ENCODE measurements at regions not wholly inside any gene's neighbourhood (a gene's known extent, or its start where the extent isn't known, plus 50 kb on each side); places are given as distances from the start of the nearest gene placed in this dataset.
"Not testable (repeated sequence)": the region's sequence is repeated elsewhere in the genome, so short reads cannot be mapped to it uniquely, and the experiment has no call there.

DNA sequence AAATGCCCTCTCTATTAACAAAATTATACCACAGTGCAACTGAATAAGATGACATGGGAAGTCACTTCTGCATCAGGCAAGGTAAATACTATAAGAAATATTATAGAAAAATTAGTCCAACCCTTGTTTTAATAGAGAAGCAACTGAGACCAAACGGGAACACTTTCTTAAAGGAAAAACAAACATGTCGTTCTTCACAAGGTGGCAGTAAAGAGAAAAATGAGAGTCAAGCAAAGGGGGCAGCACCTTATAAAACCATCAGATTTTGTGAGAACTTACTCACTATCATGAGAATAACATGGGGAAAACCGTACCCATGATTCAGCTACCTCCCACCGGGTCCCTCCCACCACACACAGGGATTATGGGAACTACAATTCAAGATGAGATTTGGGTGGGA, 481.7 kb upstream of the CRIM1 start:
- peaks cover 4% of the 10 kb centered on the region for H3K27me3 Mint-ChIP-seq (ENCODE audit: low read depth)
- H3K4me1 Mint-ChIP-seq (ENCODE audit: low read depth): no peaks in the 10 kb centered on the region
- H3K9me3 Mint-ChIP-seq: no peaks in the 10 kb centered on the region
- no peak overlapping the region for H3K27ac Mint-ChIP-seq
- no peak overlapping the region for H3K4me3 Mint-ChIP-seq
- CTCF ChIA-PET: no interaction called here
- H3K36me3 Mint-ChIP-seq (ENCODE audit: low read depth): no peaks in the 10 kb centered on the region
- DNase-seq: no peak
- intact Hi-C loops (cut with micrococcal nuclease): loop anchor here (5.0 kb wide), 1 partner anchor 458 kb away; no protein-coding TSS in a partner anchor

DNA sequence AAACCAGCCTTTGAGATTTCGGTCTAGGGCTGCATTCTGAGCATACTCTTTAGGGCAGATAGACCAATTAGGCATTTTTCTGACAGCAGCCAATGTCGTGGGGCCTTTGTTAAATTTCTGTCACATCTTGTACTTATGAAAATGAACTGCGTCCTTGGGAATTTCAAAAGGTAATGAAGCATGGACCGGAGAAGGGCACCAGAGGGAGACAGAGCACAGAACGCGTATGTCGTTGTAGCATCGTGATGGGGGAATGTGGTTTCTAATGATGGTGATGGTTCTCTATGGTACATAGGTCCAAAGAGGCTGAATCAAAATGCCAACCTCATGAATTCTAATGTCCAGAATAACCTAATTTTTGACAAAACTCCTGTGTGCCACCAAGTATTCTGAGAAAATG, 483.9 kb upstream of the CRIM1 start:
- H3K36me3 Mint-ChIP-seq (ENCODE audit: low read depth): no peaks in the 10 kb centered on the region
- H3K27me3 Mint-ChIP-seq (ENCODE audit: low read depth): peaks cover 7% of the 10 kb centered on the region
- H3K4me1 Mint-ChIP-seq (ENCODE audit: low read depth): no peaks in the 10 kb centered on the region
- DNase-seq: no peak
- CTCF ChIA-PET: interaction anchor here (0.7 to 1.5 kb wide), 2 partner anchors 352 to 481 kb away, joined by 3 read pairs; no protein-coding TSS in a partner anchor
- H3K9me3 Mint-ChIP-seq: no peaks in the 10 kb centered on the region
- H3K27ac Mint-ChIP-seq: no peak overlapping the region
- intact Hi-C loops (cut with micrococcal nuclease): loop anchor here (5.0 kb wide), 1 partner anchor 461 kb away; no protein-coding TSS in a partner anchor
- no peak overlapping the region for H3K4me3 Mint-ChIP-seq

- H3K27me3 Mint-ChIP-seq (ENCODE audit: low read depth): peaks cover 7% of the 10 kb centered on the region
- no peaks in the 10 kb centered on the region for H3K9me3 Mint-ChIP-seq
- intact Hi-C loops (cut with micrococcal nuclease): loop anchor here (5.0 kb wide), 1 partner anchor 462 kb away; no protein-coding TSS in a partner anchor
- CTCF ChIA-PET: no interaction called here
- DNase-seq: no peak
- H3K27ac Mint-ChIP-seq: no peak overlapping the region
- H3K4me1 Mint-ChIP-seq (ENCODE audit: low read depth): no peaks in the 10 kb centered on the region
- H3K36me3 Mint-ChIP-seq (ENCODE audit: low read depth): no peaks in the 10 kb centered on the region
- H3K4me3 Mint-ChIP-seq: no peak overlapping the region
Measured at GRCh38 chr2:35870713-35871112, 484.9 kb upstream of the CRIM1 start.

DNA sequence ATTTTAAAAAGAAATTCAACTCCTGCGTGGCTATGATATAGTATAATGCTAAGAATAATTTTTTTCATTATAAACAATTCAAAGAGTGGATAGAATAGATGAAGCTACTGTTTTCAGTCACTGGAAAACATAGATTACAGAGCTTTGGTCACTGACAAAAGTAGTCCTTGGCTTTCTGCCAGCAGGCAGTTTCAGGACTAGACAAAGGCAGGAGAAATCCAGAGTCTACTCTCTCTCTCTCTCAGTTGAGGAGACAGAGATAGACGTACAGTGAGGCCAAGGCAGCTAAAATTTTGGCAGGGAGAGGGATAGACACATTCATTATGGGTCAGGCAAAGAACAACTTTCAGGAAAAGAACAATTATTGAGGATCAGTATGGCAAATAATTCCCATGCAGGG, 491.4 kb upstream of the CRIM1 start:
- Mint-ChIP-seq H3K4me1 (ENCODE audit: low read depth) (no peaks in the 10 kb centered on the region), H3K36me3 (ENCODE audit: low read depth) (no peaks in the 10 kb centered on the region), H3K27me3 (ENCODE audit: low read depth) (peaks cover 20% of the 10 kb centered on the region), H3K4me3 (no peak overlapping the region), H3K9me3 (no peaks in the 10 kb centered on the region), H3K27ac (no peak overlapping the region)
- DNase-seq: no peak
- CTCF ChIA-PET: no interaction called here
- intact Hi-C loops (cut with micrococcal nuclease): no loop called here

DNA sequence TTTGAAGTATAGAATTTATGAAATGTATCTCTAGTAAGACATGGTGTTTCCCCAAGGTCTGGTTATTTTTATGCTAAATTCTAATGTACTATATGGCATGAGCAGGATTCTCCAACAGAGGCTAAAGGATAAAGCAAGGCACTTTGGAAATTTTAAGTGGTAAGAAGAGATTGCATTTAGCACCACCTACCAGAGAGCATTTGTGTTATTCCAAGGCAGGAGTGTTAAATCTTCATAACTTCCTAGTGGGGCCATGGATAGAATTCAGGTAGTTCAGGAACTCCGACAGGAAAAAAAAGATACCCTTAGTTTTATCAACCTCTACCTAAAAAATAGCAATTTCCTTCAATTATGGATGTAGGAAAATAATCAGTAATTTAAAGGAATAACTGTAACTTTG, 497.4 kb upstream of the CRIM1 start:
- no peaks in the 10 kb centered on the region for H3K9me3 Mint-ChIP-seq
- intact Hi-C loops (cut with micrococcal nuclease): no loop called here
- H3K36me3 Mint-ChIP-seq (ENCODE audit: low read depth): no peaks in the 10 kb centered on the region
- H3K4me3 Mint-ChIP-seq: no peak overlapping the region
- no peak overlapping the region for H3K27ac Mint-ChIP-seq
- H3K4me1 Mint-ChIP-seq (ENCODE audit: low read depth): no peaks in the 10 kb centered on the region
- CTCF ChIA-PET: no interaction called here
- DNase-seq: no peak
- H3K27me3 Mint-ChIP-seq (ENCODE audit: low read depth): peaks cover 13% of the 10 kb centered on the region

- H3K4me1 Mint-ChIP-seq (ENCODE audit: low read depth): no peaks in the 10 kb centered on the region
- peaks cover 10% of the 10 kb centered on the region for H3K27me3 Mint-ChIP-seq (ENCODE audit: low read depth)
- no peaks in the 10 kb centered on the region for H3K9me3 Mint-ChIP-seq
- no peaks in the 10 kb centered on the region for H3K36me3 Mint-ChIP-seq (ENCODE audit: low read depth)
- intact Hi-C loops (cut with micrococcal nuclease): no loop called here
- CTCF ChIA-PET: no interaction called here
- no peak overlapping the region for H3K27ac Mint-ChIP-seq
- H3K4me3 Mint-ChIP-seq: no peak overlapping the region
- DNase-seq: no peak
Measured at GRCh38 chr2:35857498-35857897, 498.1 kb upstream of the CRIM1 start.

DNA sequence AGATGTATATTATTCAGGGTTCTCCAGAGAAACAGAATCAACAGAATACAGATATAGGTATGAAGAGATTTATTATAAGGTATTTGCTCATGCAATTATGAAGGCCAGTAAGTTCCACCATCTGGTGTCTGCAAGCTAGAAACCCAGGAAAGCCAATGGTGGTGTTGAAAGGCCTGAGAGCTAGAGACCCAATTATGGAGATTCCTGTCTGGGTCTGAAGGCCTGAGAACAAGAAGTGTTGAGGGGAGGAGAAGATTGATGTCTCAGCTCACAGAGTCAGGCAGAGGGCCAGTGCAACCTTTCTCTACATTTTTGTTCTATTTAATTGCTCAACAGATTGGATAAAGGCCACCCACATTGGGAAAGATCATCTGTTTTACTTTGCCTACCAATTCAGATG, 524.2 kb upstream of the CRIM1 start:
- no peak overlapping the region for H3K27ac Mint-ChIP-seq
- H3K4me3 Mint-ChIP-seq: no peak overlapping the region
- CTCF ChIA-PET: no interaction called here
- DNase-seq: no peak
- no peaks in the 10 kb centered on the region for H3K4me1 Mint-ChIP-seq (ENCODE audit: low read depth)
- no peaks in the 10 kb centered on the region for H3K9me3 Mint-ChIP-seq
- H3K36me3 Mint-ChIP-seq (ENCODE audit: low read depth): no peaks in the 10 kb centered on the region
- intact Hi-C loops (cut with micrococcal nuclease): no loop called here
- peaks cover 8% of the 10 kb centered on the region for H3K27me3 Mint-ChIP-seq (ENCODE audit: low read depth)

DNA sequence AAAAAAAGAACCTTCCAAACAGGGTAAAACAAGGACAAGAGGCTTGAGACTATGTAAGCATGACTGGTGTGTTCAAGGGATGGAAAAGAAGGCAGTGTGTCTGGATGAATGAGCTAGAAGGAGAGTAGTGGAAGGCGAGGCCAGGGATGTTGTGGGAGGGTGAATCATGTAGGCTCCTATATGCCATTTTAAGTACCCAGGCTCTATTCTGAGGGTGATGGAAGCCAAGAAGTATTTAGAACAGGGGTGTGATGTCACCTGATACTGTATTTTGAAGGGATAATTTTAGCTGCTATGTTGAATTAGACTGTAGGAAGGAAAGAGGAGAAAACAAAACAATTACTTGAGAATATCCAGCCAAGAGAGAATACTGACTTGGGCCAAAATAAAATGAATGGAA, 524.7 kb upstream of the CRIM1 start:
- Mint-ChIP-seq H3K4me1 (ENCODE audit: low read depth) (no peaks in the 10 kb centered on the region), H3K27ac (no peak overlapping the region), H3K36me3 (ENCODE audit: low read depth) (no peaks in the 10 kb centered on the region), H3K9me3 (no peaks in the 10 kb centered on the region), H3K27me3 (ENCODE audit: low read depth) (peaks cover 8% of the 10 kb centered on the region), H3K4me3 (no peak overlapping the region)
- DNase-seq: no peak
- CTCF ChIA-PET: no interaction called here
- intact Hi-C loops (cut with micrococcal nuclease): no loop called here

GRCh38 chr2:35827086-35827485, 528.5 kb upstream of the CRIM1 start:
- Mint-ChIP-seq H3K27ac (no peak overlapping the region), H3K4me1 (ENCODE audit: low read depth) (no peaks in the 10 kb centered on the region), H3K27me3 (ENCODE audit: low read depth) (peaks cover 8% of the 10 kb centered on the region), H3K4me3 (no peak overlapping the region), H3K36me3 (ENCODE audit: low read depth) (no peaks in the 10 kb centered on the region), H3K9me3 (no peaks in the 10 kb centered on the region)
- CTCF ChIA-PET: no interaction called here
- intact Hi-C loops (cut with micrococcal nuclease): no loop called here
- DNase-seq: no peak

DNA sequence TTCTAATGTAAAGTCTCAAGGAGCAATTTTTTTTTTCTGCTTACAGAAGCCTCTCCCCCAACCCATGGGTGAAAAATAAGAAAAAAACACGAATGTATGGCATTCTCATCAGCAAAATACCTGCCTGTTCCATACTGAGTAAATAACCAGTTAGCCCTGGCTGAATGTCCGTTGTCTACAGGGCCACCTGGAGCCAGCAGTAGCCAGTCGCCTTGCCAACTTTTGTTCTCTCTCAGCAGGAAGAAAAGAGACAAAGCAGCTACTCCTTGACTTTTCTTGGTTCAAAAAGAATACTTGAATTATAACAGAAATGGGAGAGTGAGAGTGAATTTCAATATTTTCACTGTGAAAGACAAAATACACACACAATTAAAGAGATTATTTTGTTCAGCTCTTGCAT, 532.9 kb upstream of the CRIM1 start:
- no peaks in the 10 kb centered on the region for H3K9me3 Mint-ChIP-seq
- H3K4me3 Mint-ChIP-seq: no peak overlapping the region

DNA sequence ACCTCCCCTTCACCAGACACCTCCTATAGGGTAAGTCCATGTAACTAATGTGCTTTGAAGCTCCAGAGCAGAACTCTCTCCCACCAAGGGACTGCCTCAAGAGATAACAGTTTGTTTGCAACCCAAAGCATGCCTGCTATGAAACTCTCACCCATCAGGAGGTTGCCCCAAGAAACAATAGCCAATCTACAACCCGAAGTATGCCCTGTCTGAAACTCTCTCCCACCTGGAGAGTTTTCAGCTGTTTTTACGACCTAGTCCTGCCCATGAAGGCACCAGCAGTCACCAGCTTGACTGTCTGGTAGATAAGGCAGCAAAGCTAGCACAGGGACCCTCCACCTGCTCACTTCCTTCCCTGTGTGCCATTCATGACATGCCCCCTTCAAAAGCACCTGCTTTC, 533.9 kb upstream of the CRIM1 start:
- CTCF ChIA-PET: no interaction called here
- intact Hi-C loops (cut with micrococcal nuclease): no loop called here
- Mint-ChIP-seq H3K27ac (no peak overlapping the region), H3K36me3 (ENCODE audit: low read depth) (no peaks in the 10 kb centered on the region), H3K27me3 (ENCODE audit: low read depth) (peaks cover 6% of the 10 kb centered on the region), H3K4me1 (ENCODE audit: low read depth) (no peaks in the 10 kb centered on the region), H3K4me3 (no peak overlapping the region), H3K9me3 (no peaks in the 10 kb centered on the region)
- no peak for DNase-seq

More for the DNA sequence above, 532.9 kb upstream of the CRIM1 start:
- DNase-seq: no peak
- Mint-ChIP-seq H3K27me3 (ENCODE audit: low read depth) (peaks cover 8% of the 10 kb centered on the region), H3K4me1 (ENCODE audit: low read depth) (no peaks in the 10 kb centered on the region), H3K27ac (no peak overlapping the region), H3K36me3 (ENCODE audit: low read depth) (no peaks in the 10 kb centered on the region)
- CTCF ChIA-PET: no interaction called here
- intact Hi-C loops (cut with micrococcal nuclease): no loop called here

DNA sequence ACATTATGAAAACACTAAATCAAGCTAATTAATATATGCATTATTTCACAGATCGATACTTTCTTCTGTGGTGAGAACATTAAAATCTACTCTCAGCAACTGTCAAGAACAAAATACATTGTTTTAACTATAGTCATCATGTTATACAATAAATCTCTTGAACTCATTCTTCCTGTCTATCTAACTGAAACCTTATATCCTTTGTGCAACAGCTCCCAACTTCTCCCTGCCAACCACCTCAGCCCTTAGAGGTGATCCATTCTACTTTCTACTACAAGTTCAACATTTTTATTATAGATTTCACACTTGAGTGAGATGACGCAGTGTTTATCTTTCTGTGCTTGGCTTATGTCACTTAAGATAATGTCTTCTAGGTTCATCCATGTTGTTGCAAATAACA, 535.2 kb upstream of the CRIM1 start:
- peaks cover 6% of the 10 kb centered on the region for H3K27me3 Mint-ChIP-seq (ENCODE audit: low read depth)
- no peaks in the 10 kb centered on the region for H3K9me3 Mint-ChIP-seq
- DNase-seq: no peak
- no peaks in the 10 kb centered on the region for H3K36me3 Mint-ChIP-seq (ENCODE audit: low read depth)
- no peak overlapping the region for H3K4me3 Mint-ChIP-seq
- intact Hi-C loops (cut with micrococcal nuclease): no loop called here
- H3K27ac Mint-ChIP-seq: no peak overlapping the region
- CTCF ChIA-PET: no interaction called here
- no peaks in the 10 kb centered on the region for H3K4me1 Mint-ChIP-seq (ENCODE audit: low read depth)

DNA sequence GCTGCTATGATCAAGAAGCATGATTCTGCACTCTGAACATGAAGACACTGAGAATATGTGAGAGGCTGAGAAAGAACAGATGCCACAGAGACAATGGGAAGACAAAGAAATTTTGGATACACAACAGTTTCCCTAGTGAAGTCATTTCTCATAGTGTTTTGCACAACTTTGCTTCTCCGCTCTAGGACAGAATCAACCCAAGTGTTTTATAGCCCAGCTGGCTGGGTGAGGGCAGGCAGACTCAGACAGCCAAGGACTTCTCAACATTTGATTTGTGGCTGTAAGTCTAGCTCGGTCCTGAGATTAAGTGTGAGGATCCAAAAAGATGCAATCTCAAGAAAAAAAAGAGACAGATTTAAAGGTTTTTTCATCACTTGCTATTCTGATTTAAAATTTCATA, 536.5 kb upstream of the CRIM1 start:
- Mint-ChIP-seq H3K36me3 (ENCODE audit: low read depth) (no peaks in the 10 kb centered on the region), H3K4me3 (no peak overlapping the region), H3K27ac (no peak overlapping the region), H3K27me3 (ENCODE audit: low read depth) (peaks cover 8% of the 10 kb centered on the region), H3K9me3 (no peaks in the 10 kb centered on the region), H3K4me1 (ENCODE audit: low read depth) (no peaks in the 10 kb centered on the region)
- CTCF ChIA-PET: no interaction called here
- intact Hi-C loops (cut with micrococcal nuclease): no loop called here
- no peak for DNase-seq

GRCh38 chr2:35818359-35818758, 537.2 kb upstream of the CRIM1 start:
- intact Hi-C loops (cut with micrococcal nuclease); H3K4me1 Mint-ChIP-seq (ENCODE audit: low read depth); H3K27me3 Mint-ChIP-seq (ENCODE audit: low read depth); H3K9me3 Mint-ChIP-seq; CTCF ChIA-PET; H3K36me3 Mint-ChIP-seq (ENCODE audit: low read depth); H3K4me3 Mint-ChIP-seq; H3K27ac Mint-ChIP-seq; DNase-seq: not testable (repeated sequence)

All from activated naive CD4-positive, alpha-beta T cell treated with anti-CD3 and anti-CD28 coated beads for 36 hours (primary cell).